ENCODE measurements at regions not wholly inside any gene's neighbourhood (a gene's known extent, or its start where the extent isn't known, plus 50 kb on each side); places are given as distances from the start of the nearest gene placed in this dataset.

- Histone ChIP-seq H3K4ac (ENCODE audit: low read depth, low read length) (no peak overlapping the region), H3K9me3 (ENCODE audit: control insufficient read depth, low read depth, low read length) (no peaks in the 10 kb centered on the region), H3K14ac (ENCODE audit: insufficient read depth, low read length) (no peak overlapping the region), H4K91ac (ENCODE audit: insufficient read length, low read depth, low read length) (no peak overlapping the region), H2BK15ac (ENCODE audit: low read depth, low read length) (no peak overlapping the region), H3K56ac (ENCODE audit: insufficient read length, low read depth, low read length) (no peak overlapping the region), H3K79me2 (ENCODE audit: insufficient read depth, low read length) (no peaks in the 10 kb centered on the region), H4K5ac (ENCODE audit: insufficient read length, low read depth, low read length) (no peak overlapping the region), H3K9ac (ENCODE audit: extremely low read depth, insufficient read length, low read length) (no peak overlapping the region), H2BK5ac (ENCODE audit: insufficient read length, low read length) (no peak overlapping the region), H4K8ac (replicated peaks; ENCODE audit: insufficient read length, low read depth, low read length) (no peak overlapping the region), H3K23me2 (ENCODE audit: insufficient read length, low read depth, low read length, poor library complexity, severe bottlenecking) (no peaks in the 10 kb centered on the region), H4K20me1 (ENCODE audit: control insufficient read depth, insufficient read depth, insufficient read length) (no peaks in the 10 kb centered on the region), H2BK120ac (ENCODE audit: low read depth, low read length, poor library complexity, severe bottlenecking) (no peak overlapping the region), H2BK20ac (ENCODE audit: low read depth, low read length, poor library complexity, severe bottlenecking) (no peak overlapping the region), H2BK12ac (ENCODE audit: insufficient read length, low read depth, low read length) (no peak overlapping the region), H3K79me1 (ENCODE audit: insufficient read depth, low read depth, low read length, poor library complexity, severe bottlenecking) (no peaks in the 10 kb centered on the region), H3K23ac (ENCODE audit: insufficient read length, low read depth, low read length) (no peak overlapping the region), H3K4me2 (ENCODE audit: insufficient read depth, insufficient read length, low read length) (no peak overlapping the region), H2AFZ (ENCODE audit: low read length) (no peak overlapping the region), H3K4me1 (ENCODE audit: insufficient read depth, low read length) (peaks cover 3% of the 10 kb centered on the region; the same call in 1 of the 2 replicates), H3T11ph (ENCODE audit: low read length) (no peak overlapping the region), H3K27ac (ENCODE audit: insufficient read length, low read depth, low read length) (no peak overlapping the region), H3K27me3 (ENCODE audit: insufficient read depth, low read length) (no peaks in the 10 kb centered on the region), H2AK5ac (ENCODE audit: insufficient read length, low read length) (no peak overlapping the region), H3K18ac (ENCODE audit: insufficient read length, low read depth, low read length) (no peak overlapping the region)
- Mint-ChIP-seq H3K27me3 (ENCODE audit: low read depth) (peaks cover 2% of the 10 kb centered on the region; the same call in 1 of the 2 replicates), H3K4me1 (peaks cover 15 to 20% of the 10 kb centered on the region in 2 experiments), H3K9me3 (no peaks in the 10 kb centered on the region; a peak in 1 of 5 replicates), H3K36me3 (ENCODE audit: insufficient read depth in 1 of 3, low read depth in 3 of 3) (no peaks in the 10 kb centered on the region; a peak in 1 of 7 replicates), H3K27ac (no peak overlapping the region), H3K4me3 (no peak overlapping the region)
- no peak for DNase-seq
- TF ChIP-seq CTCF (conservative IDR thresholded peaks at IDR 0.05) = no peak
- WGBS (ENCODE audit: extremely low coverage, insufficient read length, low lambda C conversion rate) = no CpG with 5 or more reads among the region's 4 CpGs
These were observed 527.0 kb upstream of the JARID2 start for GRCh38 chr6:14718861-14719260.
